HEK293T (cell line): ENCODE measurements at regions not wholly inside any gene's neighbourhood (a gene's known extent, or its start where the extent isn't known, plus 50 kb on each side); places are given as distances from the start of the nearest gene placed in this dataset.

Source experiments
- CTCF ChIA-PET: fragments of 350-600 bp; formaldehyde crosslinking; extraction: SDS; loops from one replicate; lab custom pipeline; 2021; ENCODE audit warnings: antibody characterized with exemption, inconsistent platforms; lab: Yijun Ruan, JAX
- POLR2A ChIA-PET: fragments of 350-600 bp; formaldehyde crosslinking; extraction: SDS; loops from one replicate; lab custom pipeline; 2020; ENCODE audit warnings: antibody characterized with exemption, inconsistent platforms; lab: Yijun Ruan, JAX
- DNase-seq: peaks from one replicate; pipeline ENCODE4 v3.0.0; 2012; ENCODE audit warnings: mixed read lengths; ENCODE audit errors: extremely low spot score
- ARNT ChIP-seq: fragments of 450-650 bp; IDR thresholded peaks from 2 replicates; pipeline ENCODE4 v1.6.1; 2017; ENCODE audit warnings: mild to moderate bottlenecking
- BHLHE40 ChIP-seq: fragments of 450-650 bp; IDR thresholded peaks from 2 replicates; pipeline ENCODE4 v1.6.1; 2016; ENCODE audit warnings: mild to moderate bottlenecking, moderate library complexity, borderline replicate concordance
- CTBP1 ChIP-seq: fragments of 450-650 bp; IDR thresholded peaks from 2 replicates; pipeline ENCODE4 v1.6.1; 2016; ENCODE audit warnings: borderline replicate concordance
- ELF4 ChIP-seq: fragments of 450-650 bp; IDR thresholded peaks from 2 replicates; pipeline ENCODE4 v1.6.1; 2017; ENCODE audit warnings: antibody characterized with exemption
- FOXA1 ChIP-seq: fragments of 450-650 bp; IDR thresholded peaks from 2 replicates; pipeline ENCODE4 v1.6.1; 2016; ENCODE audit warnings: mild to moderate bottlenecking
- FOXK2 ChIP-seq: fragments of 450-650 bp; IDR thresholded peaks from 2 replicates; pipeline ENCODE4 v1.6.1; 2016; ENCODE audit warnings: mild to moderate bottlenecking
- FOXM1 ChIP-seq: fragments of 450-650 bp; IDR thresholded peaks from 2 replicates; pipeline ENCODE4 v1.6.1; 2017; ENCODE audit warnings: mild to moderate bottlenecking, borderline replicate concordance
- HDGF ChIP-seq: fragments of 450-650 bp; IDR thresholded peaks from 2 replicates; pipeline ENCODE4 v1.6.1; 2017; ENCODE audit warnings: antibody characterized with exemption, borderline replicate concordance
- L3MBTL2 ChIP-seq: fragments of 450-650 bp; conservative IDR thresholded peaks from 2 replicates; pipeline ENCODE4 v1.6.1; 2016; ENCODE audit warnings: mild to moderate bottlenecking
- LEF1 ChIP-seq: fragments of 450-650 bp; IDR thresholded peaks from 2 replicates; pipeline ENCODE4 v1.6.1; 2017; ENCODE audit warnings: mild to moderate bottlenecking, borderline replicate concordance
- NFRKB ChIP-seq: fragments of 450-650 bp; IDR thresholded peaks from 2 replicates; pipeline ENCODE4 v1.6.1; 2016; ENCODE audit warnings: mild to moderate bottlenecking, moderate library complexity
- SP1 ChIP-seq: fragments of 450-650 bp; IDR thresholded peaks from 2 replicates; pipeline ENCODE4 v1.6.1; 2017
- SUZ12 ChIP-seq: fragments of 450-650 bp; IDR thresholded peaks from 2 replicates; pipeline ENCODE4 v1.6.1; 2016; ENCODE audit warnings: mild to moderate bottlenecking
- TARDBP ChIP-seq: fragments of 450-650 bp; IDR thresholded peaks from 2 replicates; pipeline ENCODE4 v1.6.1; 2016
- ZNF384 ChIP-seq: fragments of 450-650 bp; IDR thresholded peaks from 2 replicates; pipeline ENCODE4 v1.6.1; 2016
- TF ChIP-seq, protein P1 (sequence below): fragments of 450-650 bp; IDR thresholded peaks from 2 replicates; pipeline ENCODE4 v1.6.1; 2016

DNA sequence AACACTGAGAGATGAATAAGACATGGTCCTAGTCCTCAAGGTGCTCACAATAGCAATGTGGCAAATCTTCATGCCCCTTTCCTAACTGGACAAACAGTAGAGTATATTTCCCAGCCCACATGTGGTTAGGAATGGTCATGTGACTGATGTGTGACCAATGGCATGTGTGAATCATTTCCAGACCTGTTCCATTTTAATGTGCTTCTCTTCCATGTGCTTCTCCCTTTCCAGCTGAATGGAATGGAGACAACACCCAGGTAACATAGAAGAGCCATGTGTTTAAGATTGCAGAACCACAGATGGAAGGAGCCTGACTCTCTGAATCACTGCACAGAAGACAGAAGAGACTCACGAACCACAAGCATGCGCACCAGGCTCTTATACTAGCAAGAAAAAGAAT is 409.9 kb upstream of the NFIA start:
- no peak for TF ChIP-seq HDGF
- ChIA-PET POLR2A (no interaction called here), CTCF (no interaction called here)
- DNase-seq, result no peak

DNA sequence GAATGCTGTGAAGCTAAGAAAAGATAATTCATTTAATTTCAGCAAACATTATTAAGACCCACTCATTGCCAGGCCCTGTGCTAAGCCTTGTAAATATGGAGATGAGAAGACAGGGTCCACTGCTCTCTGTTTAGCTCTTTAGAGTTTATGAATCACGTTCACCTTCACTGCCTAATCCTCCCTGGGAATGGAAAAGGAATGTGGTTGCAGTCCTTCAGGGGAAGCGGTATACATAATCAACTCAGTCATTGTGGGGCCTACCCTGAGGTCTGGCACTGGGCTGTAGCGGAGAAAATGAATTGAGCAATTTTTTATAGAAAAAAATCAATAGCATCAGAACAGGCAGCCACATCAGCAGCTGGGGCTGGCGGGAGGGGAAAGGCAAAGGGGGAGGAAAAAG is 412.1 kb upstream of the NFIA start:
- ChIA-PET CTCF (no interaction called here), POLR2A (no interaction called here)
- TF ChIP-seq FOXM1 (no peak), ARNT (no peak), ZNF384 (no peak), FOXK2 (no peak), FOXA1 (no peak), NFRKB (no peak), HDGF (no peak), SUZ12 (no peak), CTBP1 (no peak), L3MBTL2 (no peak), SP1 (no peak), ELF4 (no peak), TARDBP (no peak), BHLHE40 (no peak)
- TF ChIP-seq, protein P1, sequence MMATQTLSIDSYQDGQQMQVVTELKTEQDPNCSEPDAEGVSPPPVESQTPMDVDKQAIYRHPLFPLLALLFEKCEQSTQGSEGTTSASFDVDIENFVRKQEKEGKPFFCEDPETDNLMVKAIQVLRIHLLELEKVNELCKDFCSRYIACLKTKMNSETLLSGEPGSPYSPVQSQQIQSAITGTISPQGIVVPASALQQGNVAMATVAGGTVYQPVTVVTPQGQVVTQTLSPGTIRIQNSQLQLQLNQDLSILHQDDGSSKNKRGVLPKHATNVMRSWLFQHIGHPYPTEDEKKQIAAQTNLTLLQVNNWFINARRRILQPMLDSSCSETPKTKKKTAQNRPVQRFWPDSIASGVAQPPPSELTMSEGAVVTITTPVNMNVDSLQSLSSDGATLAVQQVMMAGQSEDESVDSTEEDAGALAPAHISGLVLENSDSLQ, result no peak

DNA sequence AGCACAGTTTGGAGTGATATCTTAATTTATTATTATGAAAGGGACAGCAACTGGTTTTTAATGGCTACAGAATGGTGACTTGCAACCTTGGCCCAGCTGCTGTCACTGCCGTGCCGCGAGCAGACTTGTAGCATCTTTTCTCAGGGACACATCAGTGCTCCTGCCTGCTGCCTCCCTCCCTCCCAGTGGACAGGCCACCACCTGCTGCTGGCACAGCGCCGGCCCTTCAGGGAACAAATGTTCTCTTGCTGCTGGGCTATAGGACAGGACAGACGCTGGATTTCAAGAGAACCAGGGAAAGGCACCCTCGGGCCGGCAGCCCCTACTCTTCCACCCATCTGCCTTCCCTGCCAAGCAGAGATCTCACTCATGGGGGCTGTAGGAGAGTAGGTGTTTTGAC is 413.8 kb upstream of the NFIA start:
- no peak for TF ChIP-seq ZNF384
- TF ChIP-seq LEF1, result no peak
- no peak for TF ChIP-seq FOXM1
- TF ChIP-seq FOXA1, result no peak
- no peak for TF ChIP-seq FOXK2
- TF ChIP-seq ARNT, result no peak
- no peak for TF ChIP-seq HDGF
- TF ChIP-seq SP1, result no peak
- no peak for TF ChIP-seq NFRKB
- TF ChIP-seq BHLHE40, result no peak
- no peak for TF ChIP-seq SUZ12
- TF ChIP-seq, protein P1, result no peak
- TF ChIP-seq ELF4, result no peak
- no peak for TF ChIP-seq TARDBP
- no peak for TF ChIP-seq CTBP1
- TF ChIP-seq L3MBTL2, result no peak
- ChIA-PET CTCF (no interaction called here), POLR2A (no interaction called here)
- no peak for DNase-seq

More for the DNA sequence above, 412.1 kb upstream of the NFIA start:
- DNase-seq, result no peak

DNA sequence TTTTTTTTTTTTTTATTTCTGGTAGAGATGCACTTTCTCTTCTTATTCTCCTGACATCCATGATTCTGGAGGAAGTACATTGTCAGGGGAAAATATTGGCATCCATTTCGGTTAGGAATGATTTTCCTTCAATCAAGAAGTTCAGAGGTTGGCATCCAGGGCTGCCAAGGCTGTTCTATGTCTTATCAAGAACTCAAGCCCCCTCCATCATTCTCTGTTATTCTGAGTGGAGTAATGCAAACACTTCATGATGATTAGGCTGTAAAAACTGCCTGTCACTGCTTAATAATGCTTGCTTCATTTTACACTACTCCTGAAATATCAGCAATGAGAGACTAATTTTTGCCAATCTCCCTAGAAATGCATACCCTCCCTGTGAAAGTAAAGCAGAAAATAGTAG is 417.1 kb upstream of the NFIA start:
- CTCF ChIA-PET, result no interaction called here
- POLR2A ChIA-PET, result no interaction called here
- no peak for DNase-seq
- no peak for TF ChIP-seq TARDBP

DNA sequence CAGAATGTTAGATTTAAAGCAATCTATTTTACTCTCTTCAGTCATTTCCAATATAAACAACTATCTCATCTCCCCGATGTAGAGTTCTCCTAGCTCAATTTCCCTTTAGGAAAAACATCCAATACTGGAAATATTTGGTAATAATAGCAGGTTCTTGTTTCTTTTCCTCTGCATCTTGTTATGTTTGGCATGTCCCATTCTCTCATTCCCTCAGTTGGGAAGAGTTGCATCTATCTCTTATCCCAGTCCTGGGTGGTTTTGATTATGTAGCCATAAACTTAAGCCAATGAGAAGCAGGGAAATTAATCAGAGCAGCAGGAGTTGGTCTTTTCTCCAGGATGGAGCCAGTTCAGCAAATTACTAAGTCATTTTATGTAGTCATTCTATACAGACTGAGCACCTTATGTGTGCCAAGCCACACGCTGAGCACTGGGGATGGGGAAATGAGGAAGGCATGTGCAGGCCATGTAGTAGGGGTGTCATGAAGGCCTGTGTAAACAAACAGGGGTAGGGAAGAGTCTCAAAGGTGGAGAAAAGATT is 418.2 kb upstream of the NFIA start:
- DNase-seq, result no peak
- ChIA-PET POLR2A (no interaction called here), CTCF (no interaction called here)
- TF ChIP-seq FOXM1 (no peak), FOXK2 (no peak), LEF1 (no peak), NFRKB (no peak), HDGF (no peak), SUZ12 (no peak), CTBP1 (no peak), ZNF384 (no peak), TARDBP (no peak), BHLHE40 (no peak), ELF4 (no peak), L3MBTL2 (no peak), FOXA1 (no peak), SP1 (no peak), ARNT (no peak)
- TF ChIP-seq, protein P1, result no peak

DNA sequence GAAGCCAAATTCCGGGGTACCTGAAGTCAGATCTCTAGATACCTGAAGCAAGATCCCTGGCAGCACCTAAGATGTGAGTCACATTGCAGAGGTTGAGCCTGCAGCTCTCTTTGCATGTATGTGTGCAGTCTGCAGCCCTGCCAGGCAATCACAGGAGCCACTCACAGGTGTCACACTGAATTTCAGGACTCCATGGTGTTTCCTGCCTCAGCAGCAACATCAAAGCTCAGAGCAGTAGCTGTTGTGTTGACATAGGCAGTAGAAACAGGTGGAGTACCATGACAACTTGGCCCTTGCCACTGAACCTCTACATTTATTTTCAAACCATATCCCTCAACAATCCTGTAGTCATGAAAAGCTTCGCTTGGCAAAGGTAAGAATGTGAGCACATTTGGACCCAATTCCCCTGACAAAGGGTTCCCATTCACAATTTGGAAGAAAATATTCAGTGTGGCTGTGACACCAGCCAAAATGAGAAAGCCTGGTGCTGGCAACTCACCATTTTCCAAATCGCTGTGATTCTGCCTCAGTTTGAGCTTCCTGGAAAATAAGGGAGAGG is 419.8 kb upstream of the NFIA start:
- CTCF ChIA-PET, result no interaction called here
- TF ChIP-seq NFRKB, result no peak
- TF ChIP-seq ARNT, result no peak
- TF ChIP-seq ZNF384, result no peak
- TF ChIP-seq LEF1, result no peak
- no peak for TF ChIP-seq L3MBTL2
- no peak for TF ChIP-seq BHLHE40
- TF ChIP-seq SUZ12, result no peak
- TF ChIP-seq CTBP1, result no peak
- TF ChIP-seq SP1, result no peak
- TF ChIP-seq, protein P1, result no peak
- no peak for TF ChIP-seq FOXM1
- no peak for DNase-seq
- POLR2A ChIA-PET, result no interaction called here
